Mesendoderm (in vitro differentiated cells): ENCODE measurements at regions not wholly inside any gene's neighbourhood (a gene's known extent, or its start where the extent isn't known, plus 50 kb on each side); places are given as distances from the start of the nearest gene placed in this dataset.

Source experiments
- DNase-seq: peaks from one replicate; pipeline ENCODE4 v3.0.0; 2013
- H2AK5ac ChIP-seq: 2 replicates; pipeline ENCODE4 v1.6.1; 2013; ENCODE audit warnings: low read length, inconsistent platforms
- H2BK120ac ChIP-seq: 2 replicates; pipeline ENCODE4 v1.6.1; 2013; ENCODE audit warnings: low read depth, mild to moderate bottlenecking, low read length, moderate library complexity, mixed read lengths
- H2BK15ac ChIP-seq: replicated peaks from 2 replicates; pipeline ENCODE4 v1.6.1; 2013; ENCODE audit warnings: low read depth, mild to moderate bottlenecking, moderate library complexity
- H2BK5ac ChIP-seq: 2 replicates; pipeline ENCODE4 v1.6.1; 2013; ENCODE audit warnings: low read length, inconsistent platforms
- H3K18ac ChIP-seq: 2 replicates; pipeline ENCODE4 v1.6.1; 2013; ENCODE audit warnings: mild to moderate bottlenecking, low read length, mixed read lengths
- H3K23ac ChIP-seq: one replicate; pipeline ENCODE4 v1.6.1; 2013; ENCODE audit warnings: low read length
- H3K27ac ChIP-seq: 2 replicates; pipeline ENCODE4 v1.5.1; 2013; ENCODE audit warnings: low read depth, mild to moderate bottlenecking, inconsistent platforms, low read length, moderate library complexity
- H3K27me3 ChIP-seq: 2 replicates; pipeline ENCODE4 v1.6.1; 2013; ENCODE audit warnings: low read length, control low read depth, mild to moderate bottlenecking, inconsistent platforms; ENCODE audit not compliant: insufficient read depth, poor library complexity
- H3K36me3 ChIP-seq: 2 replicates; pipeline ENCODE4 v1.6.1; 2013; ENCODE audit warnings: low read length, inconsistent platforms; ENCODE audit not compliant: control insufficient read depth, insufficient read depth
- H3K4ac ChIP-seq: one replicate; pipeline ENCODE4 v1.6.1; 2013; ENCODE audit warnings: low read depth, mild to moderate bottlenecking, low read length, moderate library complexity
- H3K4me1 ChIP-seq: 2 replicates; pipeline ENCODE4 v1.6.1; 2013; ENCODE audit warnings: low read depth, low read length, inconsistent platforms; ENCODE audit not compliant: control insufficient read depth
- H3K4me2 ChIP-seq: 2 replicates; pipeline ENCODE4 v1.6.1; 2013; ENCODE audit warnings: low read length
- H3K4me3 ChIP-seq: 2 replicates; pipeline ENCODE4 v1.5.1; 2013; ENCODE audit warnings: mild to moderate bottlenecking, low read length
- H3K56ac ChIP-seq: one replicate; pipeline ENCODE4 v1.6.1; 2013; ENCODE audit warnings: low read length
- H3K79me1 ChIP-seq: 2 replicates; pipeline ENCODE4 v1.6.1; 2013; ENCODE audit warnings: low read length, inconsistent platforms
- H3K79me2 ChIP-seq: 2 replicates; pipeline ENCODE4 v1.6.1; 2013; ENCODE audit warnings: mild to moderate bottlenecking, low read length; ENCODE audit not compliant: control insufficient read depth, insufficient read depth
- H3K9ac ChIP-seq: 2 replicates; pipeline ENCODE4 v1.6.1; 2013; ENCODE audit warnings: low read length, inconsistent platforms
- H4K5ac ChIP-seq: one replicate; pipeline ENCODE4 v1.6.1; 2013; ENCODE audit warnings: low read length
- H4K8ac ChIP-seq: one replicate; pipeline ENCODE4 v1.6.1; 2013; ENCODE audit warnings: low read depth, mild to moderate bottlenecking, control low read depth, low read length, moderate library complexity
- WGBS: extraction: QIAGEN DNeasy Blood & Tissue Kit; methylation state at CpG from one replicate; pipeline ENCODE4 v1.1.7; 2013; ENCODE audit warnings: low lambda C conversion rate, missing lambda C conversion rate; ENCODE audit not compliant: insufficient coverage; ENCODE audit errors: extremely low coverage; 5-methylcytosine and 5-hydroxymethylcytosine counted together

DNA sequence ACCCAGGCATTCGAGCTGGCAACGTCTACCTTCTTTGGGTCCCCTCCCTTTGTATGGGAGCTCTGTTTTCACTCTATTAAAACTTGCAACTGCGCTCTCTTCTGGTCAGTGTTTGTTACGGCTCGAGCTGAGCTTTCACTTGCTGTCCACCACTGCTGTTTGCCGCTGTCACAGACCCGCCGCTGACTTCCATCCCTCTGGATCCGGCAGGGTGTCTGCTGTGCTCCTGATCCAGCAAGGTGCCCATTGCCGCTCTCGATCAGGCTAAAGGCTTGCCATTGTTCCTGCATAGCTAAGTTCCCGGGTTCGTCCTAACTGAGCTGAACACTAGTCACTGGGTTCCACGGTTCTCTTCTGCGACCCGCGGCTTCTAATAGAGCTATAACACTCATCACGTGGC is 183.5 kb upstream of the GALNTL6 start:
- Histone ChIP-seq H3K4me3 (no peak overlapping the region), H2AK5ac (no peak overlapping the region), H4K8ac (no peak overlapping the region), H2BK5ac (no peak overlapping the region), H3K79me2 (no peaks in the 10 kb centered on the region), H3K23ac (no peak overlapping the region), H3K4me1 (no peaks in the 10 kb centered on the region), H3K36me3 (no peaks in the 10 kb centered on the region), H3K27me3 (no peaks in the 10 kb centered on the region), H3K18ac (no peak overlapping the region), H2BK15ac (no peak overlapping the region), H4K5ac (no peak overlapping the region), H3K27ac (no peak overlapping the region), H3K4ac (no peak overlapping the region), H3K9ac (no peak overlapping the region), H3K4me2 (no peak overlapping the region), H2BK120ac (no peak overlapping the region), H3K79me1 (no peaks in the 10 kb centered on the region), H3K56ac (no peak overlapping the region)
- DNase-seq = peak; percentile 47
- no CpG with 5 or more reads among the region's 18 CpGs for WGBS

GRCh38 chr4:171629182-171629581 is 184.0 kb upstream of the GALNTL6 start:
- no peak overlapping the region for H3K4ac ChIP-seq
- no peak for DNase-seq

DNA sequence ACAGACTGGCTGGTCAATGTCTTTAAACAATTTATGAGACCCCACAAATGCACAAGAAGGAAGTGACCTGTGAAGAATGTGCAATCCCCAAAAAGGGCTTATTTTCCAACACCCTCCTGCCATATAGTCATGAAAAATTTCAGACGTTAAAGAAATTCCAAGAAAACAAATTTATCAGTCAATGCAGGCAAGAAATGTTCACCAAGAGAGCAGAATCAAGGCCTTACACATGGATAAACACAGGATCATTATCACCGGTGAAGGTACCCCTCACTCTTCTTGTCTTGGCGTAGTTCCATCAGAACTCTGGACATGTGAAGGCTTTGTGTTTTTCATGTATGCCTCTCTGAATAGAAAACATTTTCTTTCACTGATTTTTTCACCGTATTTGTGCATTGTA is 186.7 kb upstream of the GALNTL6 start:
- no peak overlapping the region for H4K8ac ChIP-seq
- no peak overlapping the region for H3K56ac ChIP-seq
- no peak overlapping the region for H3K4ac ChIP-seq
- WGBS = no CpG with 5 or more reads among the region's 4 CpGs
- H3K4me1 ChIP-seq = no peaks in the 10 kb centered on the region
- no peak overlapping the region for H4K5ac ChIP-seq
- no peak overlapping the region for H3K27ac ChIP-seq
- H3K18ac ChIP-seq = no peak overlapping the region
- no peak overlapping the region for H3K4me3 ChIP-seq
- H3K4me2 ChIP-seq = no peak overlapping the region
- no peaks in the 10 kb centered on the region for H3K79me2 ChIP-seq
- H2BK15ac ChIP-seq = no peak overlapping the region
- H3K27me3 ChIP-seq = no peaks in the 10 kb centered on the region
- H3K23ac ChIP-seq = no peak overlapping the region
- no peak overlapping the region for H2BK5ac ChIP-seq
- H3K9ac ChIP-seq = no peak overlapping the region
- no peak overlapping the region for H2AK5ac ChIP-seq
- H3K36me3 ChIP-seq = no peaks in the 10 kb centered on the region
- H2BK120ac ChIP-seq = no peak overlapping the region
- no peak for DNase-seq
- H3K79me1 ChIP-seq = no peaks in the 10 kb centered on the region

More at GRCh38 chr4:171629182-171629581, 184.0 kb upstream of the GALNTL6 start:
- H4K8ac ChIP-seq = no peak overlapping the region
- H2BK15ac ChIP-seq = no peak overlapping the region
- no peaks in the 10 kb centered on the region for H3K36me3 ChIP-seq
- no peaks in the 10 kb centered on the region for H3K79me2 ChIP-seq
- no peak overlapping the region for H3K9ac ChIP-seq
- H3K4me2 ChIP-seq = no peak overlapping the region
- no peak overlapping the region for H3K4me3 ChIP-seq
- no peak overlapping the region for H3K27ac ChIP-seq
- H2AK5ac ChIP-seq = no peak overlapping the region
- no peaks in the 10 kb centered on the region for H3K4me1 ChIP-seq
- no peak overlapping the region for H2BK120ac ChIP-seq
- no peak overlapping the region for H4K5ac ChIP-seq
- no peak overlapping the region for H3K56ac ChIP-seq
- H3K79me1 ChIP-seq = no peaks in the 10 kb centered on the region
- H3K23ac ChIP-seq = no peak overlapping the region
- no peak overlapping the region for H2BK5ac ChIP-seq
- no peak overlapping the region for H3K18ac ChIP-seq
- WGBS = no CpG with 5 or more reads among the region's 3 CpGs
- no peaks in the 10 kb centered on the region for H3K27me3 ChIP-seq

DNA sequence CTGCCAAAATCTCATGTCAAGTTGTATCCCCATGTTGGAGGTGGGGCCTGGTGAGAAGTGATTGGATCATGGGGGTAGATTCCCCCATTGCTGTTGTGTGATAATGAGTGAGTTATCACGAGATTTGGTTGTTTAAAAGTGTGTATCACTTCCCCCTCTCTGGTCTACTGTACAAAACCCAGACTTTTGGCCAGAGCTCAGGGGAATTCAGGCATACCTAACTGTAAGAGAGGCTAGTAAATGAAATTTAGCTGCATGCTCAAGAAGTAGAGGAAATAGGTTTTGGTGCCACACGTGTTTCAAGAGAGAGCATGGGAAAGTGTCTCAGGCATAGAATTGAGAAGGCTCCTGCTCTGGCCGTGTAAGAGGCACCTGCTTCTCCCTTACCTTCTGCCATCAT is 190.5 kb upstream of the GALNTL6 start:
- no peak overlapping the region for H3K4ac ChIP-seq
- no peak overlapping the region for H2BK5ac ChIP-seq
- H3K9ac ChIP-seq = no peak overlapping the region
- no peak overlapping the region for H2BK15ac ChIP-seq
- no peak overlapping the region for H3K23ac ChIP-seq
- H3K79me1 ChIP-seq = no peaks in the 10 kb centered on the region
- no peak overlapping the region for H3K4me2 ChIP-seq
- no peaks in the 10 kb centered on the region for H3K27me3 ChIP-seq
- H2AK5ac ChIP-seq = no peak overlapping the region
- no peak overlapping the region for H3K56ac ChIP-seq
- H4K8ac ChIP-seq = no peak overlapping the region
- no peak overlapping the region for H3K27ac ChIP-seq
- no peaks in the 10 kb centered on the region for H3K36me3 ChIP-seq
- H4K5ac ChIP-seq = no peak overlapping the region
- no CpG with 5 or more reads among the region's 3 CpGs for WGBS
- no peak overlapping the region for H3K18ac ChIP-seq
- no peak overlapping the region for H3K4me3 ChIP-seq
- H3K4me1 ChIP-seq = no peaks in the 10 kb centered on the region
- H3K79me2 ChIP-seq = no peaks in the 10 kb centered on the region
- no peak overlapping the region for H2BK120ac ChIP-seq
- DNase-seq = no peak

- Histone ChIP-seq H3K18ac (no peak overlapping the region), H3K9ac (no peak overlapping the region), H3K23ac (no peak overlapping the region), H2BK15ac (no peak overlapping the region), H2AK5ac (no peak overlapping the region), H3K4ac (no peak overlapping the region), H3K79me2 (no peaks in the 10 kb centered on the region), H4K5ac (no peak overlapping the region), H4K8ac (no peak overlapping the region), H3K56ac (no peak overlapping the region), H3K79me1 (no peaks in the 10 kb centered on the region), H3K27ac (no peak overlapping the region), H3K4me2 (no peak overlapping the region), H2BK5ac (no peak overlapping the region), H3K36me3 (no peaks in the 10 kb centered on the region), H2BK120ac (no peak overlapping the region), H3K4me1 (no peaks in the 10 kb centered on the region), H3K4me3 (no peak overlapping the region), H3K27me3 (no peaks in the 10 kb centered on the region)
- peak; percentile 41 for DNase-seq
Observed at GRCh38 chr4:171621646-171622045, 191.6 kb upstream of the GALNTL6 start.

- H3K36me3 ChIP-seq = no peaks in the 10 kb centered on the region
- no peaks in the 10 kb centered on the region for H3K79me1 ChIP-seq
- H3K4ac ChIP-seq = no peak overlapping the region
- DNase-seq = no peak
- no peak overlapping the region for H4K8ac ChIP-seq
- no peak overlapping the region for H4K5ac ChIP-seq
- no peak overlapping the region for H3K23ac ChIP-seq
- no peak overlapping the region for H2AK5ac ChIP-seq
- H3K18ac ChIP-seq = no peak overlapping the region
- no peaks in the 10 kb centered on the region for H3K79me2 ChIP-seq
- no peak overlapping the region for H3K9ac ChIP-seq
- H2BK120ac ChIP-seq = no peak overlapping the region
- H3K4me3 ChIP-seq = no peak overlapping the region
- H2BK5ac ChIP-seq = no peak overlapping the region
- no peaks in the 10 kb centered on the region for H3K4me1 ChIP-seq
- no peaks in the 10 kb centered on the region for H3K27me3 ChIP-seq
- H3K27ac ChIP-seq = no peak overlapping the region
- WGBS = no CpG with 5 or more reads among the region's 2 CpGs
- no peak overlapping the region for H2BK15ac ChIP-seq
- no peak overlapping the region for H3K4me2 ChIP-seq
- no peak overlapping the region for H3K56ac ChIP-seq
Observed at GRCh38 chr4:171612907-171613306, 200.3 kb upstream of the GALNTL6 start.
